ENCODE measurements at regions not wholly inside any gene's neighbourhood (a gene's known extent, or its start where the extent isn't known, plus 50 kb on each side); places are given as distances from the start of the nearest gene placed in this dataset.

GRCh38 chr17:71111460-71111859 is 942.1 kb downstream of the KCNJ2 start:
- no peak for DNase-seq

DNA sequence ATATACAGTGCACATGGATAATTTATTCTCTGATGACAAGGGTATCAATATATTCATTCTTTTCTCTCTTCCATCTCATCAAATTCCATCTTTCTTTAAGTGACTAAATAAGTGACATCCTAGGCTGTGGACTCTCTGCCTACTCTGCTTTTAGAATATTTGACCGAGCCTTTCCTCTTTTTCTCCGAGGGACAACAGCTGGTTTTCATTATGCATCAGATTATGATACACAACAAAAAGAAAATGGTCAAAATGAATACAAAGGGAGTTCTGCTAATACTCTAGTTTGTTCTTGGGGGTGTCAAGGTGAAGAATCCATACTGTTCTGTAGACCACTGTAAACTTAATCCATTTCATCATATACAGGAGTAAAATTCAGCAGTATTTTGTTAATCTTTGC is 942.6 kb downstream of the KCNJ2 start:
- no peak for DNase-seq

DNA sequence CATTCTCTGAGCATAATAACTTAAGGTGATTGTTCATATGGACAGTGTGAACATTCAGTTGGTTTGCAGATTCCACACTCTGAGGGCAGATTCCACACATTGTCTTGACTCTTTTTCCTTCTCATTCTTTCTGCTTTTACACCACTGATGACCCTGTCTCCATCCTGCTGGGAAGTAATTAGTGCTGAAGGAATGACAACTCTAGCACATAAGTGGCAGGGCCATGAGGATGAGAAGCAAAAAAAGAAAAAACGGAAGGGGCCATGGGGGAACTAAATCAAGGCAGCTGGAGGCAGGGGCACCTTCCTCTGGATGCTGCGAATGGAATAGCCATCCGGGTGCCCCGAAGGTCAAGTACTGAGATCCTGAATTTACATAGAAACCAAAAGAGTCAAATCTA is 944.0 kb downstream of the KCNJ2 start:
- no peak for DNase-seq

- no peak for DNase-seq
Observed at GRCh38 chr17:71114911-71115668, 945.8 kb downstream of the KCNJ2 start.

DNA sequence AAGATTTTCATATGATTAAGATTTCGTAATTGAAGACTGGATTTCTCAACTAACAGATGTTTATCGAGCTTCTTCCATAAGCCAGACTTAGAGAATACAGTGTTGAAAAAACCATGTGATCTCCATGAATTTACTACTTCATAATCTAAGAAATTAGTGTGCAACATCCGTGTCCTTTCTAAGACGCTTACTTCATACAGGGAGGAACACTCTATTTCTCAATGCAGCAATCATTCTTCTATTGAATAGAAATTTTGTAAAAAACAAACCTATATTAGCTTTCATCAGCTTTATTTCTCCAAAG is 946.3 kb downstream of the KCNJ2 start:
- no peak for DNase-seq

GRCh38 chr17:71117466-71117865 is 948.1 kb downstream of the KCNJ2 start:
- no peak for DNase-seq

GRCh38 chr17:71118039-71118438 is 948.7 kb downstream of the KCNJ2 start:
- no peak for DNase-seq

DNA sequence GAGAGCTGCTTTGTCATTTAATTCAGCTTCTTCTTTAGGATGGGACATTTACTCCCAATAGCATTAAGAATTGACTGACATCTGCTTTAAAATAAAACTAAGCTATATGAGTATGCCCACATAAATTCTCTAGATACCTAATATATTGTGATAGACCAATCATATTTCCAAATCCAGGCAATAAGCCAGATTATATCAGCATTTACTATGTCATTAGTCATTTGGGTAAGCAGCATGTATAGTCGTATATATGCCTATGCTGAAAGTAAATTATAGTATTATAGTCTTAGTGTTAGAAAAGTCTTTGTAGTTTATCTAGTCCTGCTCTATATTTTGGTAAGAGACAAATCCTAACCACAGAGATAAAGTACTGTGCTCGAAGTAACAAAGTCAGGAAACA is 958.1 kb downstream of the KCNJ2 start:
- no peak for DNase-seq

GRCh38 chr17:71142333-71142732 is 973.0 kb downstream of the KCNJ2 start:
- DNase-seq = no peak

- DNase-seq = no peak
Observed at GRCh38 chr17:71145486-71145885, 975.3 kb upstream of the SOX9 start.

GRCh38 chr17:71147906-71148305 is 972.9 kb upstream of the SOX9 start:
- no peak for DNase-seq

DNA sequence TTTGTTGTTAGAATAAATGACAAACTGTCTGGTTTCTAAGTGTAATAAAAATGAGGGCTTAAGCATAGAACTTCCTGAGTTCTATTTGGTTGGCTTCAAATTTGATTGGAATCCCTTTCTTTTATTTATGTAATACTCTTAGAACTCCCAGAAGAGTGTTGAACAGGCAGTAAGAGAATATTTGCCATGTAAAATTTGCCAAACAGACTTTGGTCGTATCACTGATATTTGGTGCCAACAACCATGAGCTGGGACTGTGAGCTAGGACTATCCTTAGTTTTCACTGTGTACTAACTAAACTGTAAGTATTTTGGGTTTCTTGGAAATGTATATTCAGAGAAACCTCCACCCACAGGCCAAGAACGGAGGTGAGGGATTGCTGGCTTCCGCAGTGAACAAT is 971.2 kb upstream of the SOX9 start:
- DNase-seq = no peak

- DNase-seq = no peak
Observed at GRCh38 chr17:71157297-71157696, 963.5 kb upstream of the SOX9 start.

- DNase-seq = no peak
Observed at GRCh38 chr17:71158437-71158836, 962.4 kb upstream of the SOX9 start.

DNA sequence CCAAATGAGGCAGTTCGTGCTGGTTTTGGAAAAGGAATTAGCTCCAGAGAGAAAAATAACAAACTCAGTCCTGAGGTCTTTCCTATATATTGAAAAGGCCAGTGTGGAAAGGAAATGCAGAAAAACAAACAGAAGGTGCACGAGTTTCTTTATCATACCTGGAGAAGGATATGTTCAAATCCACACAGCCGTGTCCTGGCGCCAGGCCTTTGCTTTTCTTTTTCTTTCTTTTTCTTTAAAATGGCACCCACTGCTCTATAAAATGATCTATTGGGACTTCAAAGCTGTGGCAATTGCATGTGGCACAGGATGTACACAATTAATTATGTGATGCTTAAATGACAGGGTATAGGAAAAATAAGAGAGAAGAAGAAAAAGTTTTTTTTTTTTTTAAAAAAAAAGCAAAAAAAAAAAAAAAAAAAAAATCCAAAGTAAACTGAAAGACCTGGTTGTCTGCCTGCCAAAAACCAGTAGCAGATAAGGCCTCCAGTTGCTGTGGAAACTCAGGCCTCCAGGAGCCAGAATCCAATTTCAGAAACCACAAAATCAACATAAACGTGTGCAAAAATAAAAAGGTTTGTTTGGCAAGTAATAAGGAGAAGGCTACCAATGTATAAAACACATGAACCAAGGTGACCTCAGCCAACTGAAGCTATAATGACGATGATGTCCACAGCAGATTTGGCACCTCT is 957.6 kb upstream of the SOX9 start:
- DNase-seq = no peak

GRCh38 chr17:71163813-71164122 is 957.1 kb upstream of the SOX9 start:
- no peak for DNase-seq

- no peak for DNase-seq
Observed at GRCh38 chr17:71164561-71164960, 956.3 kb upstream of the SOX9 start.

GRCh38 chr17:71166311-71166710 is 954.5 kb upstream of the SOX9 start:
- DNase-seq = no peak

- DNase-seq = no peak
Observed at GRCh38 chr17:71168053-71168741, 952.6 kb upstream of the SOX9 start.

DNA sequence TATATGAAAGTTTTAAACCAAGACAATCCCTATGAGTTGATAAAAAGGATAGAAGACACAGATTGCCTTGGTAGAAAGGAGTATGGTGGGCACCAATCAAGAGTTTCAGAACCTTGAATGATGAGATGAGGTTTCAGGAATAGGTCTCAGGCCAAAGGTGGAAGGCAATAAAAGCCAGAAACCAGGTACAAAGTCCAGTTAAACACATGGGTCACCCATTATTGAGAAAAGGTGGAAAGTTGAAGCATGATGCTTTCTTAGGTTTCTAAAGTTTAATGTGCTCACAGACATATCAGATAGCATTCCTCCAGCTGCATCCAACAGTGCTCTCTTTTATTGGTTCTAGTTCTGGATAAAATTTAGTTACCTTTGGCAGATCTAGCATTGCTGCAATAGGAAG is 950.8 kb upstream of the SOX9 start:
- DNase-seq = no peak

DNA sequence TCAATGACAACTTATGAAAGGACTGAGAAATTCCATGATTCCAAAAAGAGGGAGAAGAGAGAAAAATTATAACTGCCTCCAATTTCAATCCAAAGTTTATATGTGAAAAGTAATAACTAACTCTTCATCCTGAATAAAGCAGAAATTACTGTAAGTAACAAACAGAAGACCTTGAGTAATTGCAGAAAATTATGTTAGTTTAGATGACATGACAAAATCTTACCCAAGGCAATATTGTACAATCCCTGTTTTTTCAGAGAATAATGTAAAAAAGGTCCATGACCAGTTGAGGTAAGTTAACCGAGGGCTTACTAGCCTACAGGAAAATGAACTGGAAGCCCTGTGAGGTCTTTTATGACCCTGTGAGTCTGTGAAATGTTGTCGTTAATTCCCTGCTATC is 949.5 kb upstream of the SOX9 start:
- DNase-seq = no peak

- no peak for DNase-seq
Observed at GRCh38 chr17:71173991-71174390, 946.8 kb upstream of the SOX9 start.

DNA sequence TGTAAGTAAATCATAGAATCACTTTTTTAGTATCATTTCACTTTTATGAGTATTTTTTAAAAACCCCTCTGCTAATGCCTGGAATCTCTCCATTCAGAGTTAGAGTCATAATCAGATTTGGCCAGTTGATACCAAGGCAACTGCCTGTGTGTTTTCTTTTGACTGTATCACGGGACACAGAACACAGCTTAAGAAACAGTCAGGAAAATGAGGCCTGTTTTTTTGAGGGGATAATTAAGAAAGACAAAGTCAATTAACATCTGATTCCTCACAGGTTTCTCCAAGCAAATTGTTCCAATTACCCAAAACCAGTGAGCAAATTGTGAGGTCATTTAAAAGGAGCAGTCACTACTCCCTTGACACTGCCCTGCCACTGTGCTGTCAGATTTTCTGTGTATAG is 944.5 kb upstream of the SOX9 start:
- no peak for DNase-seq

- DNase-seq = no peak
Observed at GRCh38 chr17:71176928-71177443, 943.8 kb upstream of the SOX9 start.
